ENCODE measurements at regions not wholly inside any gene's neighbourhood (a gene's known extent, or its start where the extent isn't known, plus 50 kb on each side); places are given as distances from the start of the nearest gene placed in this dataset.

GRCh38 chr1:63142001-63142400 lies 180.4 kb upstream of the FOXD3 start:
- TF ChIP-seq, protein P1, sequence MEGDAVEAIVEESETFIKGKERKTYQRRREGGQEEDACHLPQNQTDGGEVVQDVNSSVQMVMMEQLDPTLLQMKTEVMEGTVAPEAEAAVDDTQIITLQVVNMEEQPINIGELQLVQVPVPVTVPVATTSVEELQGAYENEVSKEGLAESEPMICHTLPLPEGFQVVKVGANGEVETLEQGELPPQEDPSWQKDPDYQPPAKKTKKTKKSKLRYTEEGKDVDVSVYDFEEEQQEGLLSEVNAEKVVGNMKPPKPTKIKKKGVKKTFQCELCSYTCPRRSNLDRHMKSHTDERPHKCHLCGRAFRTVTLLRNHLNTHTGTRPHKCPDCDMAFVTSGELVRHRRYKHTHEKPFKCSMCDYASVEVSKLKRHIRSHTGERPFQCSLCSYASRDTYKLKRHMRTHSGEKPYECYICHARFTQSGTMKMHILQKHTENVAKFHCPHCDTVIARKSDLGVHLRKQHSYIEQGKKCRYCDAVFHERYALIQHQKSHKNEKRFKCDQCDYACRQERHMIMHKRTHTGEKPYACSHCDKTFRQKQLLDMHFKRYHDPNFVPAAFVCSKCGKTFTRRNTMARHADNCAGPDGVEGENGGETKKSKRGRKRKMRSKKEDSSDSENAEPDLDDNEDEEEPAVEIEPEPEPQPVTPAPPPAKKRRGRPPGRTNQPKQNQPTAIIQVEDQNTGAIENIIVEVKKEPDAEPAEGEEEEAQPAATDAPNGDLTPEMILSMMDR (IDR thresholded peaks at IDR 0.05), result no peak
- TF ChIP-seq POLR2A (IDR thresholded peaks at IDR 0.05), result no peak

All from testis (tissue), 2 donors.